HG03432 (cell line): ENCODE measurements at regions not wholly inside any gene's neighbourhood (a gene's known extent, or its start where the extent isn't known, plus 50 kb on each side); places are given as distances from the start of the nearest gene placed in this dataset.
A peak's percentile ranks its signal among the peaks of the same experiment; 100 is the strongest.

Source experiments
- ATAC-seq: cut with Tn5 transposase; IDR thresholded peaks from one replicate; pipeline ENCODE4 v1.9.1; 2021; ENCODE audit warnings: mild to moderate bottlenecking, moderate library complexity; ENCODE audit not compliant: unreplicated experiment

DNA sequence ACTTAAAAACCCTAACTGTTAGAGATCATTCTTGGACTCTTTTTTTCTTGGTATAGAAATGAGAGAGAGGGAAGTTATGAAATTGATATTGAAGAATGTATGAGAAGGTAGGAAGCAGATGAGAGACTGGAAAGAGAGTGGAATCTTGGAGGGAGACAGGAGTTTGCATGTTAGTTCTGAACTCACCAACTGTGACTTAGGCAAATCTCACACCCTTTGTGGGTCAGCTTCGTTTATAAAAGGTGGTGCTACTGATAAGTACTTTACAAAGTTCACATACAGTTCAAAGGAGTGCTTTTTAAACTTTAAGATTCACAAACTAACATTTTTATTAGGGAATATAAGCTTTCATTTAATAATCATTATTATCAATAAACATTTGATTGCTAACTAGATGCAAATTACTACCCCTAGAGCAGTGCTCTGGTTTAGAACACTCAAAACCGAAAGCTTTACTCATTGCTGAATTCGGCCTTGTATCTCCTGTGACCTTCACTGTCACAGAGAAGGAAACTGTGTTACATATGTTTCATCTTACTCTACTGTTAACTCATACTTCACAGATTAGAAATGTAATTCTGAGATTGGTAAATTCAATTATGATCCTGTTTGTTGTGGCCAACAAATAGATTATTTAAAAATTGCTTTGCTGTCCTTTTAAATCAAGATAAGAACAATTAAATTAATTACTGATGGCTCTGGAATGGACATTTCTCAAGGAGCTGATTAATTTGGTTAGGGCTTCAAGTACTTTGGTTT lies 143.2 kb downstream of the RMI1 start:
- ATAC-seq, result peak; percentile 96

DNA sequence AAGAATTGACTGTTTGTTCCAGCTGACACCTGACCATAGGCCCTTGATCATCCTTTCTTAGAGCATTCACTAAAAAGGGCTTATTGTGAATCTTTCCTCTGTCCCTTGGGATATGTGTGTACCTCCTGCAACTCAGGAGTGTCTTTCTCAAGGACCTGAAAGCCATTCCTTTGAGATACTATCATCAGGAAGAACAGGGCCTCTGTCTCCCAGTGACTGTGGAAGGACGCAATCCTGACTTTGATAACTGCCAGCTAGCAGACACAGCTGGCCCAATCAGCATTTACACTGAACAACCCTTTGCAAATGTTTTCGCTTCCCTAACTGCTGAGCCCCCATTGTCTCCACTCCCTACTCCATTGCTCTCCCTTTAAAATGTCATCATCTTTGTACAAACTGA lies 144.4 kb downstream of the RMI1 start:
- ATAC-seq, result no peak

DNA sequence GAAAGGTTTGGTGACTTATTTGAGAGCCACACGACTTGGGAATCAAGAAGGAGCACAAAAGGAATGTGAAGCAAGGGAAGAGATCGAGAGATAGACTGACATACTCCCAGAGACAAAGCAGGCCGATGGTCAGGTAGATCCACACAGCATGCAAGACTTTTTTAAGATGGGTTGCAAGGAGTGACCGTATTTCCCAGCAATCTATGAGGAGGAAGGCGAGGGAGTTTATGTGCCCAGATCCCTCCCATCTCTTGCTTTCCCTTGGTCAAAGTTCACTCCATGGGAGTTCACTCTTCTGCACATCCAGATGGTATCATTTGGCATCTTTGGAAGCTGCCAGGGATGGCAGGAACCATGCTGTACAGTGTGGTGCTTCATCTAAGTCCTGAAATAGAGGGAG lies 148.9 kb downstream of the RMI1 start:
- no peak for ATAC-seq

DNA sequence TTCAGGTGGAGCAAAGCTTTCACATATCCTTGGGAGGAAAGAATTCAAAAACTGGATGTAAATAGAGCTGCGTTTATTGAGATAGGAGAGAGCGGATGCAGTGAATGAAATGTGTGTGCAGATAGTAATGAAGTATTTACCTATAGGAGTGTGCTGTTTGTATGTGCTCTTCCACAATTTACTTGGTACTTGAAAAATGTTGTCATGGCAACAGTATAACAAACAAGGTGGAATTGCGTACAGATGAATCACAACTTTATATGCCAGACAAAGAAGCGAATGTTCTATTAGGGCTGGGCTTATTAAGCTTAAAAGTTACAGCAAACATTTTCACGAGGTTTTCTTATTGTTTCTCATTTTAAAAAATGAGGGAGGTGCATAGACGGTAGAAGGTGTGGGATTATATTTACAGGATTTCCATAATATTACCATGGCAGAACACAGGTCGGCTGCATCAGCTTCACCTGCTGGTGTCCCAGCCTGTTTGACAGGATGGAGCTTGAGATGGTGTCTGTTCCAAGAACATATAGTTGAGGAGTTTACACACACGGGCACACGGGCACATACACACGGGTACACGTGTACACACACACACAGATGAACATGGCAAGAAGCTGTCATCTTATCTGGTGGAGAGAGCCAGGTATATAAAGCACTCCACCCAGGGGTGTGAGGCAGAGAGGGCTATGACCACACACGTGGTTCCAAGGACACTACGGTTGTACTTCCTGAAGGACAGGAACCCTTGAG lies 155.7 kb downstream of the RMI1 start:
- no peak for ATAC-seq

DNA sequence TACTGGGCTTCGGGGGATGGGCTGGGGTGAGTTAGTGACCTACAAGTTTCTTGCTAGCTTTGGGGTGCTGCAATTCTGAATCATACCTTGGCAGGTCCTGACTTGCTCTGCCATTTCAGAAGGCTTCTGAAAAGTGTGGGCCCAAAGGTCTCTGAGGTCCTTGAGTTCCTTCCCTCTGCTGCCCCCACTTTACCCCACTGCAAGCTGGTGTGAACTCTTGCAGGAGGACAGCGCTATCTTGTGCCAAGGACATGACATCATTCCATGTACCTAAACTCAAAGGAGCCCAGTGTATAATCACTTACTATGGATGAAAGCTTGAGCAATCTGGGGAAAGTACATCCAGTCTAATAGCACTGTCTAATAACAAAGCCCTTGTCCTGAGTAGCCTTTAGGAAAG lies 157.4 kb downstream of the RMI1 start:
- no peak for ATAC-seq

DNA sequence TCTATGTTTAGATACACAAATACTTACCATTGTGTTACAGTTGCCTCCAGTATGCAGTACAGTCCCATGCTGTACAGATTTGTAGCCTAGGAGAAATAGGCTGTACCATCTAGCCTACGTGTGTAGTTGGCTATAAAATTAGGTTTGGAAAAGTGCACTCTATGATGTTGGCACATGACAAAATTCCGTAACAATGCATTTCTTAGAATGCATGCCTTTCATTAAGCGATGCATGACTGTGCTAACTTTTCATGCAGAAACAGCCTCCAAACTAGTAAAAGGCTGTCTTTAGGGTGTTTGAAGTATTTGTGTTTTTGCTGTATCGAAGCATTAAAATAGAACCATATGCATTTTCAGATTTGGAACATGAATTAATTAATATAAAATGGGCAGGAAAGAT lies 157.9 kb downstream of the RMI1 start:
- no peak for ATAC-seq

DNA sequence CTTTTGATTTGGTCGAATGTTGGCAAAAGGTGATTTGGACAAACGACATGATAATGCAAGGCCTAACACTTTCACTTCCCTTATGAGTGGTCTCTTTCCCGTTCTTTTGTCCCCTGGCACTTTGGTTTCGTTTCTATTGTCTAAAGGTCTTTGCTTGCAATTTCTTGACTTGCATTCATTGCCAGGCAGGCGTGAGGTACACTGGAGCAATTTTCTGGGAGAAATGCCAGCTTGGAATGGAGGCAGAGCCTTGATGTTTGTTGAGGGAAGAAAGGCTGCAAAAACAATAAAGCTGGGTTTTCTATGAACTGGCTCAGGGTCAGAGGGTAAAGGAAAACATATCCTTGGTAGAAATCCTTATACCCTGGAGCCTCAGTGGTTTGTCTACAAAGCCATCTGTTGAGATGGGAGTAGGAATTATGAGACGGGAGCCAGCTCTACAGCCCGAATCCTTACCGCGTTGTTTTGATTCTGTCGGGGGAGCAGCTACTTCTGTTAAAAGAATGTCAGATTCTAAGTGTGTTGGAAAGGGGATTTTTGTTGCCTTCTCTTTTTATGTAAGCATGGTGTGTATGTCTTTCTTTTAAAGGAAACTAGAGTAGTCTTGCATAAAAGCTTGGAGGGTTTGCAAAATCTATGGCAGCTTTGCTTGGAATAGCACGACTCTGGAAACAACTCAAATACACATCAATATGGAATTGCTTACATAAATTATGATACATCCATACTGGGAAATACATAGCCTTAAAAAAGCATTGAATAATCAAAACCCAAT lies 158.9 kb downstream of the RMI1 start:
- peak; percentile 57 for ATAC-seq

DNA sequence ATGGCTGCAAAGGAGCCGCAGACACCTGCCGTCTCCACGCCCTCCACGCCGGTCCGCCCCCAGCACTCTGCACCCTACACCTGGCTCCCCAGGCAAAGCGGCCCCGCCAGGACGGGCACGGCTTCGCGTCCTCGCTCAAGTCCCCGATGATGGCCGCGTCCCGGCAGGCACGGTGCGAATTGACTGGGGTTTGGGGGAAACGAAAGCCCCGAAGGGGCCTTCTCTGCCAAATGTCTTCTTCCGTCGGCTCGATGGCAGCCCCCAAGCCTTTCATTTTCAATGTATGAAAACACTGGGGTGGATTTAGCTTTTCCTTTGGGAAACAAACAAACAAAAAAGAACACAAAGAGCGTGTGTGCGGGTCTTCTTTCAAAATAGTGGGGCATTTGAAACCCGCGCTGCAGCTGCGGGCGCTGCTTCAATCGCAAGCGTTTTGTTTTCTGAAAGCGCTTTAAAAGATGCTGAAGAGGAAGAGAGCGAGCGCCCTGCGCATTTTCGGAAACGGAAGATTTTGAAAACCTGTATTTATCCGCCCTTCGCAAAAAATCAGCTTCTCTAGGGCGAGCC lies 160.0 kb downstream of the RMI1 start:
- no peak for ATAC-seq

DNA sequence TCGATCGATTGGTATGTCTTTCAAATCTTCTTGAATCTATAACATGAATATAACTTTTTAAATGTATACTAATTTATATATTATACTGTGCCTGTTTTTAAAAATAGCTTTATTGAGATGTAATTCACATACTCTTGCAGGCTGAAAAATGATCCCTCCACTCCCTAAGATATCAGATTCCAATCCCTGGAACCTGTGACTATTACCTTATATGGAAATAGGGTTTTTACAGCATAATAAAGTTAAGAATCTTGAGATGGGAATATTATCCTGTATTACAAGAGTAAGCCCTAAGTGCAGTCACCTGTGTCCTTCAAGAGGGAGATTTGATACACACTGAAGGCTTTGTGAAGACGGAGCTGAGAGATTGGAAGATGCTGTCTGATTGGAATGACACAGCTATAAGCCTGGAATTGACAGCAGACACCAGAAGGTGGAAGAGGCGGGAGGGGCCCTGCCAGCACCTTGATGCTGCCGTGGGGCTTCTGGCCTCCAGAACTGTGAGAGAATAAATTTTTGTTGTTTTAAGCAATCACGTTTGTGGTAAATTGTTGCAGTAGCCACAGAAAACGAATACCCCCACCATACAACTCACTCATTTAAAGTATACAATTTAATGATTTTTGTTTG lies 161.3 kb downstream of the RMI1 start:
- ATAC-seq, result no peak

DNA sequence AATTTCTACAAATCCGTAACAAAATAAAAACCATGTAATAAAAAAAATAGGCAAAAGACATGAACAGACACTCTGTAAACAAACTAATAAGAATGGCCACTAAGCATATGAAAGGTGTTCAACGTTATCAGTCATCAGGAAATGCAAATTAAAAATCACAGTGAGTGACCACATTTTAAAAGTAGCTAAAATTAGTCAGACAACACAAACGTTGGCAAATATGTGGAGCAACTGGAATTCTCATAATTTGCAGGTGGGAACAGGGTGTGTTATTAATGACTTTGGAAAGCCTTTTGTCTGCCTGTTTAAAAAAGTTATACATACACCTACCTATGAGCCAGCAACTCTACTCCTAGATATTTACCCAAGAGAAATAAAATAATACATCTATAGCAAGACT lies 164.4 kb downstream of the RMI1 start:
- no peak for ATAC-seq

DNA sequence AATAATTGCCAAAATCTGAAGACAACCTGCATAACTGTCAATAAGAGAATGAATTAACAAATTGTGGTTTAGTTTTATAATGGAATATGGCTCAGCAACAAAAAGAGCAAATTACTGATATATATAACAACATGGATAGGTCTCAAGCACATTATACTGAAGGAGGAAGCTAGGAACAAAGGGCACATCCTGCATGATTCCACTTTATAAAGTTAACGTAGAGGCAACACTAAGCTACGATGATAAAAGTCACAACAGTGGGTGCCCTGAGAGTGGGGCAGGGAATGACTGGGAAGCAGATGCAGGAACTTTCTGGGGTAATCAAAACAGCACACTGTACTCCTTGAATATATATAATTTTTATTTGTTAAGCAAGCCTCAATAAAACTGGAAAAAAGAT lies 165.2 kb downstream of the RMI1 start:
- no peak for ATAC-seq

DNA sequence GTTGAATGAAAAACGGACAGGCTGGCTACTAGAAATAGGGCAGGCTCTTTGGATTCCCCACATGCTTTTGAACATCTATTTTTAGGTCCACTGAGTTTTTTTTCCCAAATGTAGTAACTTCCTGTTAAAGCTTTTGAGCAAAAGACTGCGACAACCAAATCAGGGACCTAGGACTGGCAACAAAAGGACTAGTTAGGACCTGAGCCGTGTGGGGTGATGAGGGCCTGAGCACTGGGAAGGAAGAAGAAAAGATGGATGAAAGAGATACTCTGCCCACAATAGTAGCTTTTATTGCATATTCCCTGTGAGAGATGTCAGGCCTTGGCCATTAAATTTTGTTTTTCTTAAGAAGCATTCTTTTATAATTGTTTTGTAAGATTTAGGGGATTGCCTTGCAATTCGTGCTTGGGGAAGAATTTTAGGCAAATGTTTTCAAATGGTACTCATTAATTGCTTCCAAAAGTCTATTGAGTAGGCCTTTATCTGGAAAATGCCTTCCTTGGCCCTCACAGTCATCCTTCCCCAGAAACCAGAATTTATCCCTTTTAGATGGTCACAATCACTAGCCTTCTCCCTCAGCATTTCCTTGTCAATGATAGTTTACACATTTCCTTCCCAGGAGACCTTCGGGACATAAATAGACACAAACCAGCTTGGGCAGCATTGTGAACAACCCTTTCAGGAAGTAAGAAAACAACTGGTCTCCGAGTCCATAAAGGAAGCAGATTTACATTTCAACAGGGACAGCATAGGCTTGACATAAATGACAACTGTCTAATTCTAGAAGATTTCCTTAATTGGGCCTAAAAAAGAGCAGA lies 166.5 kb downstream of the RMI1 start:
- ATAC-seq, result no peak

DNA sequence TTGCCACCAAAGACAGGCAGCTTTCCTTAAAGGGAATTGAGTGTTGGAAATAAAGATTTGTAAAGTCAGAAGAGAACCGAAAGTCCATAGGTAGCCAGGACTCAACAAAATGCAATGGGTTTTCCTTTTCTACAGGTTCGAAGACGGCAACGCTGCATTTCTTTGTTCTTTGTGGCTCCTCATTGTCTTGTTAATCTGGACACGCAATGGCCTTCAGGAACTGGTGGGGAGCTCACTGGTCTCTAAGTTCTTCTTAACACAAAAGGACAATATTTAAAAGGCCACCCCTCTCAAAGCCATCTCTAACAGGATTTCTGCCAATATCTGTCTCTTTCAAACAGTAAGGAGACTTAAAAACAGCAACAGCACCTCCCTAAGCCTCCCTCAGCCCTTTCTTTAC lies 170.6 kb downstream of the RMI1 start:
- ATAC-seq, result no peak

DNA sequence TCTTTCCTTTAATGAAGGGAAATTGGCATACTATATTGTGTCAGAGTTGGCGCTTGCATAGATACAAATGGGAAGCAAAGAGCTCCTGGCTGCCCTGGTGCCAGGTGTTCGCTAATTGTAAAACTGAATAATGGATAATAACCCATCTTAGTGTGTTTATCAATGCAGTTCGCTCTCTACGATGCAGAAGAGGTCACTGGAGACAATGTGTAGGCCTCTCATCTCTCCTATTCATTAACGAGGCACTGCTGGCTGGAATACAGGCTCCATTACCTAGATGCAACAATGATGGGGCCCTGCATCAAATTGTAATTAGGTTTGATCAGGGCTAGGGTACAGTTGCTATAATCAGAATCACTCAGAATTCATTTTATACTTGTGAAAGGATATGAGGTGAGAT lies 171.0 kb downstream of the RMI1 start:
- ATAC-seq, result no peak

DNA sequence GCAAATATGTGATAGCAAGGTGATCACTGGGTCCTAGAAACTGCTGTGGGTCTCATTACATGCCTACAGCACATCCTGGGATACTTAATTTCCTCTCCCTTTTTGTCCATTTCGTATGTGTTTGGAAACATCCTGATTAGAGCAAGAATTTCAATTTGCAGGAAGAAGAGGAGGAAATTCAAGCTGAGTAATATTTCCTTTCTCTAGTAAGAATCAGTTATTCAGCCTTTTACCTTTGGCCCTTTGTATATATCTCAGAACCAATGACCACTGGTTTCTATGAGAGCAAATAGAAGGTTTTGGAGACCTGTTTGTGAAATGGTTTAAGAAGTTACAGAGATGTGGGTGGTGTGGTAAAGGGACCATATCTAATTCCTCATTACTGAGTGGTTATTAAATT lies 171.6 kb downstream of the RMI1 start:
- no peak for ATAC-seq

DNA sequence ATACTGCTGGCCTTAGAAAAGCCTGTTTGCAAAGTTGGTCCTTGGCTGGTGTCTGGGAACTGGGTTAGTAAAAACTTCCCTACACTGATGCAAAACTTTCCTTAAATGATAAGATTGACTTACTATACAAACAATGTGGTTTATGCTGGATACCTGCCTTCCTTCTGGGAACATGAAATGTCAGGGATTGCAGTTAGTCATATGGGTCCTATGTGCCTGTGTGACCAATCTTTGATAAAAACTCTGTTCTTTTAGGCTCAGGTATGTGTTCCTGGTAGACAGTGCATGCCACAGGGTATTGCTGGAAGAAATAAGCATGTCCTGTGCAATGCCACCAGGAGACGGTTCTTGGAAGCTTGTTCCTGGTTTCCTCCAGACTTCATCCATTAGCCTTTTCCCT lies 173.3 kb downstream of the RMI1 start:
- ATAC-seq, result no peak

DNA sequence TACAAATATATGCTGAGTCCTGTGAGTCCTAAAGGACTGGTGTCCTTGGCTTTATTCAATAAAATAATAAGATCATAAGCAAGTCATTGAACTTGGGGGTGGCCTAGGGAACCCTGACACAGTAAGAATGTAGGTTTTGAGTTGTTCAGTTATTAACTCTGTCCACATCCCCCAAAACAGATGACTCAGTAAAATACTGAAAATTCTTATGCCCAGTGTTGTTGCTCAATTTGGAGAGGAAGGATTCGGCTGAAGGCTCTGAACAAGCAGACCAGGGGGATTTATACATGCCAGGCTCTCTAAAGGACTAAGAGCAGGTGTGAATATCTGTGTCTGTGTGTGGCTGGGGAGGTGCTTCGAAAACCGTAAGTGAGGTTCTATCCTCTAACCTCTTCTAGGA lies 173.7 kb downstream of the RMI1 start:
- ATAC-seq, result no peak

DNA sequence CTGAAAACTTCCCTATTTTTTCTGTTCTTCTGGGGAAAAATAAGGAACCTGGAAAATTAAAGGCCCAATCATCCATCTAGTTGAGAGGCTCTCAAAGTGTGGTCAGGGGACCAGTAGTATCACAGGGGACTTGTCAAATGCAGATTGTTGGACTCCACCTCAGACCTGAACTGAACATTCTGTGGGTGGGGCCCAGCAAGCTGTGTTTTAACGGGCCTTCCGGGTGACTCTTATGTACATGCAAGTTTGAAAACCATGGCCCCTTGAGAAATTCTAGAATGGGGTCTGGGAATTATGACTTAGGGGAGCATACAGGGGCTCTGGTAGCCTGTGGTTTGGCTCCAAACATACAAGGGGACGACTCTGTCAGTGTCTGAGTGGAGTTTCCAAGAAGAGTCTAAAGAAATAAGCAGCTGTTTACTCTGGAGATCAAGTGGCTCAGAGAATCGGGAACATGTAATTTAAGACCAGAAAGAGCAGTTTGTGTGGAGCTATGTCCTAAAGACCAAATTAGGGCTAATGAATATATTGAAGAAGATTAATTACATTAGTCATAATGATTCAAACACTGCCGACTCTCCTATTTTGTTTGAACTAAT lies 177.4 kb downstream of the SLC28A3 start:
- ATAC-seq, result no peak

DNA sequence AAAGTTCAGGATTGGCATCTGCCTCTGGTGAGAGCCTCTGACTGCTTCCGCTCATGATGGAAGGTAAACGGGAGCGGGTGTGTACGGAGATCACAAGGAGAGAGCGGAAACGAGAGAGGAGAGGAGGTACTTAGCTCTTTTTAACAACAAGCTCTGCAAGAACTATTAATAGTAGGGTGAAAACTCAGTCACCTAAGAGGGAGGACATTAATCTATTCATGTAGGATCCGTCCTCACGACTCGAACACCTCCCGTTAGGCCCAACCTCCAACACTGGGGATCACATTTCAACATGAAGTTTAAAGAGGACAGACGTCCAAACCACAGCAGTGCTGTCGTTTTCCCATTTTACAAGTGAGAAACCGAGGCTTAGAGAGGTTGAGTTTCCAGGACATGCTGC lies 173.7 kb downstream of the SLC28A3 start:
- ATAC-seq, result no peak

DNA sequence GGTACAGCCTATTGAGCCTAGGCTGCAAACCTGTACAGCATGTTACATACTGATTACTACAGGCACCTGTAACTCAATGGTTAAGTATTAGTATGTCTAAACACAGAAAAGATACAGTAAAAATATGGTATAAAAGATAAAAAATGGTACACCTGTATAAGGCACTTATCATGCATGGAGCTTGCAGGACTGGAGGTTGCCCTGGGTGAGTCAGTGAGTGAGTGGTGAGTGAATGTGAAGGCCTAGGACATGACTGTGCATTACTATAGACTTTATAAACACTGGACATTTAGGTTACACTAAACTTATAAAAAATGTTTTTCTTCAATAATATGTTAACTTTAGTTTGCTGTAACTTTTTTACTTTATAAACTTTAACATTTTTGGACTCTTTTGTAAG lies 171.3 kb downstream of the SLC28A3 start:
- no peak for ATAC-seq
